ENCODE measurements at regions not wholly inside any gene's neighbourhood (a gene's known extent, or its start where the extent isn't known, plus 50 kb on each side); places are given as distances from the start of the nearest gene placed in this dataset.
"Not testable (repeated sequence)": the region's sequence is repeated elsewhere in the genome, so short reads cannot be mapped to it uniquely, and the experiment has no call there.

GRCh38 chr14:99030454-99030853, 241.5 kb downstream of the BCL11B start:
- Histone ChIP-seq H3K27me3 (ENCODE audit: insufficient read depth, insufficient read length) (no peaks in the 10 kb centered on the region), H3K9ac (ENCODE audit: insufficient read length, low read depth) (no peak overlapping the region), H3K4me3 (ENCODE audit: insufficient read length, low read depth) (no peak overlapping the region), H3K36me3 (ENCODE audit: insufficient read depth, insufficient read length, low read length) (no peaks in the 10 kb centered on the region), H3K9me3 (ENCODE audit: insufficient read depth, low read length) (no peaks in the 10 kb centered on the region; the same call in 1 of the 2 replicates), H3K4me1 (ENCODE audit: insufficient read depth, insufficient read length) (peaks cover 5% of the 10 kb centered on the region)
- DNase-seq (ENCODE audit: low read depth, low spot score) = no peak
- TF ChIP-seq ZNF274 (IDR thresholded peaks at IDR 0.05; ENCODE audit: low read depth, low read length) = no peak

- H3K36me3 ChIP-seq (ENCODE audit: insufficient read depth, insufficient read length, low read length) = no peaks in the 10 kb centered on the region
- no peak overlapping the region for H3K9ac ChIP-seq (ENCODE audit: insufficient read length, low read depth)
- H3K4me3 ChIP-seq (ENCODE audit: insufficient read length, low read depth) = no peak overlapping the region
- TF ChIP-seq SUZ12 (IDR thresholded peaks at IDR 0.05; ENCODE audit: extremely low read depth, insufficient read depth, insufficient read length) = no peak
- no peak for TF ChIP-seq ZNF274 (IDR thresholded peaks at IDR 0.05; ENCODE audit: low read depth, low read length)
- no peak for TF ChIP-seq YY1 (IDR thresholded peaks at IDR 0.05; ENCODE audit: insufficient read depth, insufficient read length)
- DNase-seq (ENCODE audit: low read depth, low spot score) = no peak
- H3K27me3 ChIP-seq (ENCODE audit: insufficient read depth, insufficient read length) = no peaks in the 10 kb centered on the region
- H3K9me3 ChIP-seq (ENCODE audit: insufficient read depth, low read length) = no peaks in the 10 kb centered on the region; the same call in 1 of the 2 replicates
- H3K4me1 ChIP-seq (ENCODE audit: insufficient read depth, insufficient read length) = peaks cover 9% of the 10 kb centered on the region
These were observed 239.2 kb downstream of the BCL11B start for GRCh38 chr14:99032759-99033158.

- no peaks in the 10 kb centered on the region for H3K36me3 ChIP-seq (ENCODE audit: insufficient read depth, insufficient read length, low read length)
- no peak for DNase-seq (ENCODE audit: low read depth, low spot score)
- no peaks in the 10 kb centered on the region; the same call in 1 of the 2 replicates for H3K9me3 ChIP-seq (ENCODE audit: insufficient read depth, low read length)
These were observed 238.0 kb downstream of the BCL11B start for GRCh38 chr14:99033951-99034350.

GRCh38 chr14:99034711-99035171, 237.3 kb downstream of the BCL11B start:
- no peak for DNase-seq (ENCODE audit: low read depth, low spot score)

More at GRCh38 chr14:99033951-99034350, 238.0 kb downstream of the BCL11B start:
- TF ChIP-seq ZNF274 (IDR thresholded peaks at IDR 0.05; ENCODE audit: low read depth, low read length) (no peak), YY1 (IDR thresholded peaks at IDR 0.05; ENCODE audit: insufficient read depth, insufficient read length) (no peak), SUZ12 (IDR thresholded peaks at IDR 0.05; ENCODE audit: extremely low read depth, insufficient read depth, insufficient read length) (no peak)
- no peak overlapping the region for H3K4me3 ChIP-seq (ENCODE audit: insufficient read length, low read depth)
- no peak overlapping the region for H3K9ac ChIP-seq (ENCODE audit: insufficient read length, low read depth)
- H3K4me1 ChIP-seq (ENCODE audit: insufficient read depth, insufficient read length) = peaks cover 9% of the 10 kb centered on the region
- H3K27me3 ChIP-seq (ENCODE audit: insufficient read depth, insufficient read length) = no peaks in the 10 kb centered on the region

GRCh38 chr14:99035268-99035667, 236.7 kb downstream of the BCL11B start:
- TF ChIP-seq SUZ12 (IDR thresholded peaks at IDR 0.05; ENCODE audit: extremely low read depth, insufficient read depth, insufficient read length) = no peak
- TF ChIP-seq YY1 (IDR thresholded peaks at IDR 0.05; ENCODE audit: insufficient read depth, insufficient read length) = no peak
- no peak for TF ChIP-seq ZNF274 (IDR thresholded peaks at IDR 0.05; ENCODE audit: low read depth, low read length)
- Histone ChIP-seq H3K4me1 (ENCODE audit: insufficient read depth, insufficient read length) (peaks cover 7% of the 10 kb centered on the region), H3K9me3 (ENCODE audit: insufficient read depth, low read length) (no peaks in the 10 kb centered on the region; the same call in 1 of the 2 replicates), H3K4me3 (ENCODE audit: insufficient read length, low read depth) (peak overlapping the region; percentile 15), H3K27me3 (ENCODE audit: insufficient read depth, insufficient read length) (no peaks in the 10 kb centered on the region), H3K9ac (ENCODE audit: insufficient read length, low read depth) (peak overlapping the region; percentile 15), H3K36me3 (ENCODE audit: insufficient read depth, insufficient read length, low read length) (no peaks in the 10 kb centered on the region)
- DNase-seq (ENCODE audit: low read depth, low spot score) = no peak

More at GRCh38 chr14:99034711-99035171, 237.3 kb downstream of the BCL11B start:
- no peak overlapping the region for H3K4me3 ChIP-seq (ENCODE audit: insufficient read length, low read depth)
- peaks cover 9% of the 10 kb centered on the region for H3K4me1 ChIP-seq (ENCODE audit: insufficient read depth, insufficient read length)
- no peak overlapping the region for H3K9ac ChIP-seq (ENCODE audit: insufficient read length, low read depth)
- no peaks in the 10 kb centered on the region for H3K36me3 ChIP-seq (ENCODE audit: insufficient read depth, insufficient read length, low read length)
- no peaks in the 10 kb centered on the region for H3K27me3 ChIP-seq (ENCODE audit: insufficient read depth, insufficient read length)
- TF ChIP-seq SUZ12 (IDR thresholded peaks at IDR 0.05; ENCODE audit: extremely low read depth, insufficient read depth, insufficient read length) (no peak), YY1 (IDR thresholded peaks at IDR 0.05; ENCODE audit: insufficient read depth, insufficient read length) (no peak), ZNF274 (IDR thresholded peaks at IDR 0.05; ENCODE audit: low read depth, low read length) (no peak)
- no peaks in the 10 kb centered on the region; the same call in 1 of the 2 replicates for H3K9me3 ChIP-seq (ENCODE audit: insufficient read depth, low read length)

GRCh38 chr14:99035712-99036610, 236.0 kb downstream of the BCL11B start:
- Histone ChIP-seq H3K9me3 (ENCODE audit: insufficient read depth, low read length) (no peaks in the 10 kb centered on the region; the same call in 1 of the 2 replicates), H3K36me3 (ENCODE audit: insufficient read depth, insufficient read length, low read length) (no peaks in the 10 kb centered on the region), H3K4me1 (ENCODE audit: insufficient read depth, insufficient read length) (peaks cover 6% of the 10 kb centered on the region), H3K9ac (ENCODE audit: insufficient read length, low read depth) (peak overlapping the region; percentile 50), H3K4me3 (ENCODE audit: insufficient read length, low read depth) (peak overlapping the region; percentile 24), H3K27me3 (ENCODE audit: insufficient read depth, insufficient read length) (no peaks in the 10 kb centered on the region)
- DNase-seq (ENCODE audit: low read depth, low spot score) = peak; percentile 72
- TF ChIP-seq YY1 (IDR thresholded peaks at IDR 0.05; ENCODE audit: insufficient read depth, insufficient read length) (no peak), SUZ12 (IDR thresholded peaks at IDR 0.05; ENCODE audit: extremely low read depth, insufficient read depth, insufficient read length) (no peak), ZNF274 (IDR thresholded peaks at IDR 0.05; ENCODE audit: low read depth, low read length) (no peak)

GRCh38 chr14:99036611-99037293, 235.2 kb downstream of the BCL11B start:
- Histone ChIP-seq H3K4me1 (ENCODE audit: insufficient read depth, insufficient read length) (peaks cover 6% of the 10 kb centered on the region), H3K27me3 (ENCODE audit: insufficient read depth, insufficient read length) (no peaks in the 10 kb centered on the region), H3K4me3 (ENCODE audit: insufficient read length, low read depth) (no peak overlapping the region), H3K36me3 (ENCODE audit: insufficient read depth, insufficient read length, low read length) (no peaks in the 10 kb centered on the region), H3K9me3 (ENCODE audit: insufficient read depth, low read length) (no peaks in the 10 kb centered on the region; the same call in 1 of the 2 replicates), H3K9ac (ENCODE audit: insufficient read length, low read depth) (peak overlapping the region; percentile 50)
- no peak for DNase-seq (ENCODE audit: low read depth, low spot score)
- TF ChIP-seq ZNF274 (IDR thresholded peaks at IDR 0.05; ENCODE audit: low read depth, low read length) (no peak), SUZ12 (IDR thresholded peaks at IDR 0.05; ENCODE audit: extremely low read depth, insufficient read depth, insufficient read length) (no peak), YY1 (IDR thresholded peaks at IDR 0.05; ENCODE audit: insufficient read depth, insufficient read length) (no peak)

- H3K27me3 ChIP-seq (ENCODE audit: insufficient read depth, insufficient read length); H3K9me3 ChIP-seq (ENCODE audit: insufficient read depth, low read length); H3K4me3 ChIP-seq (ENCODE audit: insufficient read length, low read depth); H3K4me1 ChIP-seq (ENCODE audit: insufficient read depth, insufficient read length); DNase-seq (ENCODE audit: low read depth, low spot score); H3K36me3 ChIP-seq (ENCODE audit: insufficient read depth, insufficient read length, low read length); H3K9ac ChIP-seq (ENCODE audit: insufficient read length, low read depth): not testable (repeated sequence)
These were observed 234.7 kb downstream of the BCL11B start for GRCh38 chr14:99037326-99037725.
